Neural progenitor cell (in vitro differentiated cells): ENCODE measurements at regions not wholly inside any gene's neighbourhood (a gene's known extent, or its start where the extent isn't known, plus 50 kb on each side); places are given as distances from the start of the nearest gene placed in this dataset.

ENCODE experiments used
- DNase-seq: peaks from one replicate; pipeline ENCODE4 v3.0.0-alpha.2; 2016; ENCODE audit warnings: low spot score
- H2AFZ ChIP-seq: fragments of 200-600 bp; sonication (generic); replicated peaks from 2 replicates; pipeline ENCODE4 v1.6.1; 2016; ENCODE audit warnings: antibody characterized with exemption
- H3F3A ChIP-seq: fragments of 200-600 bp; sonication (generic); 2 replicates; pipeline ENCODE4 v1.6.1; 2016; ENCODE audit warnings: antibody characterized with exemption, low read depth
- H3K27ac ChIP-seq: fragments of 200-600 bp; sonication (generic); 2 replicates; pipeline ENCODE4 v1.5.1; 2016; ENCODE audit warnings: mild to moderate bottlenecking
- H3K27me3 ChIP-seq: fragments of 200-600 bp; sonication (generic); 2 replicates; pipeline ENCODE4 v1.6.1; 2016; ENCODE audit warnings: mild to moderate bottlenecking, moderate library complexity
- H3K36me3 ChIP-seq: fragments of 200-600 bp; sonication (generic); 2 replicates; pipeline ENCODE4 v1.5.1; 2016
- H3K4me1 ChIP-seq: fragments of 200-600 bp; sonication (generic); 2 replicates; pipeline ENCODE4 v1.6.1; 2016; ENCODE audit warnings: mixed run types
- H3K4me2 ChIP-seq: fragments of 200-600 bp; sonication (generic); 2 replicates; pipeline ENCODE4 v1.6.1; 2016
- H3K4me3 ChIP-seq: fragments of 200-600 bp; sonication (generic); 2 replicates; pipeline ENCODE4 v1.5.1; 2016
- H3K79me2 ChIP-seq: fragments of 200-600 bp; sonication (generic); 2 replicates; pipeline ENCODE4 v1.6.1; 2016; ENCODE audit warnings: low read depth
- H3K9ac ChIP-seq: fragments of 200-600 bp; sonication (generic); 2 replicates; pipeline ENCODE4 v1.6.1; 2016
- H3K9me3 ChIP-seq: fragments of 200-600 bp; sonication (generic); 2 replicates; pipeline ENCODE4 v1.5.1; 2016; ENCODE audit warnings: low read depth
- H4K20me1 ChIP-seq: fragments of 200-600 bp; sonication (generic); 2 replicates; pipeline ENCODE4 v1.6.1; 2016; ENCODE audit warnings: low read depth
- H3K27ac Mint-ChIP-seq: 3 replicates; pipeline ENCODE4 v1.8.0; 2021; ENCODE audit warnings: mixed read lengths
- H3K27me3 Mint-ChIP-seq: 2 replicates; pipeline ENCODE4 v1.8.0; 2022; ENCODE audit warnings: low read depth, mild to moderate bottlenecking, inconsistent platforms, moderate library complexity, mixed read lengths; ENCODE audit not compliant: insufficient read depth
- H3K36me3 Mint-ChIP-seq: 3 replicates; pipeline ENCODE4 v1.8.0; 2021; ENCODE audit warnings: mixed read lengths
- H3K4me1 Mint-ChIP-seq: 3 replicates; pipeline ENCODE4 v1.8.0; 2021; ENCODE audit warnings: mixed read lengths
- H3K4me3 Mint-ChIP-seq: 3 replicates; pipeline ENCODE4 v1.8.0; 2021; ENCODE audit warnings: mild to moderate bottlenecking, moderate library complexity, mixed read lengths
- H3K9me3 Mint-ChIP-seq: 3 replicates; pipeline ENCODE4 v1.8.0; 2020; ENCODE audit warnings: mixed read lengths
- CTCF ChIP-seq: fragments of 200-600 bp; sonication (generic); IDR thresholded peaks from 2 replicates; pipeline ENCODE4 v1.5.1; 2017; ENCODE audit warnings: antibody characterized with exemption, mild to moderate bottlenecking
- EZH2 ChIP-seq: fragments of 200-600 bp; sonication (generic); IDR thresholded peaks from 2 replicates; pipeline ENCODE4 v1.6.1; 2017; ENCODE audit warnings: antibody characterized with exemption, mild to moderate bottlenecking, moderate library complexity
- EZH2phosphoT487 ChIP-seq: fragments of 200-600 bp; sonication (generic); IDR thresholded peaks from 2 replicates; pipeline ENCODE4 v1.6.1; 2017; ENCODE audit warnings: antibody characterized with exemption

GRCh38 chr5:145236127-145236526, 599.0 kb downstream of the PRELID2 start:
- no peak overlapping the region for H3K4me3 ChIP-seq
- peaks cover 3% of the 10 kb centered on the region for H3K27me3 Mint-ChIP-seq
- H2AFZ ChIP-seq, result no peak overlapping the region
- TF ChIP-seq CTCF (no peak), EZH2phosphoT487 (no peak), EZH2 (no peak)
- H3K4me2 ChIP-seq, result no peak overlapping the region
- no peak for DNase-seq
- H3F3A ChIP-seq, result no peaks in the 10 kb centered on the region
- H3K9me3 Mint-ChIP-seq, result no peaks in the 10 kb centered on the region
- H3K27ac ChIP-seq, result no peak overlapping the region
- peaks cover 3% of the 10 kb centered on the region for H3K4me1 Mint-ChIP-seq
- no peak overlapping the region for H3K27ac Mint-ChIP-seq
- no peaks in the 10 kb centered on the region for H3K9me3 ChIP-seq
- H3K9ac ChIP-seq, result no peak overlapping the region
- H3K4me3 Mint-ChIP-seq, result no peak overlapping the region
- H3K36me3 Mint-ChIP-seq, result no peaks in the 10 kb centered on the region
- no peaks in the 10 kb centered on the region for H3K36me3 ChIP-seq
- H4K20me1 ChIP-seq, result no peaks in the 10 kb centered on the region
- no peaks in the 10 kb centered on the region for H3K27me3 ChIP-seq
- H3K4me1 ChIP-seq, result no peaks in the 10 kb centered on the region
- no peaks in the 10 kb centered on the region for H3K79me2 ChIP-seq

- Histone ChIP-seq H4K20me1 (no peaks in the 10 kb centered on the region), H3F3A (no peaks in the 10 kb centered on the region), H3K27me3 (no peaks in the 10 kb centered on the region), H3K4me1 (no peaks in the 10 kb centered on the region), H3K9me3 (no peaks in the 10 kb centered on the region), H3K4me3 (no peak overlapping the region), H3K79me2 (no peaks in the 10 kb centered on the region), H3K27ac (no peak overlapping the region), H3K36me3 (no peaks in the 10 kb centered on the region), H3K4me2 (no peak overlapping the region), H2AFZ (no peak overlapping the region), H3K9ac (no peak overlapping the region)
- Mint-ChIP-seq H3K27ac (no peak overlapping the region), H3K4me1 (peaks cover 3% of the 10 kb centered on the region), H3K4me3 (no peak overlapping the region), H3K36me3 (no peaks in the 10 kb centered on the region), H3K27me3 (peaks cover 3% of the 10 kb centered on the region), H3K9me3 (no peaks in the 10 kb centered on the region)
- TF ChIP-seq EZH2phosphoT487, result no peak
- no peak for TF ChIP-seq CTCF
- TF ChIP-seq EZH2, result no peak
- DNase-seq, result no peak
These were observed 601.7 kb downstream of the PRELID2 start for GRCh38 chr5:145233461-145233860.

GRCh38 chr5:145230781-145231180, 604.4 kb downstream of the PRELID2 start:
- Mint-ChIP-seq H3K4me1 (no peaks in the 10 kb centered on the region), H3K4me3 (no peak overlapping the region), H3K27me3 (no peaks in the 10 kb centered on the region), H3K27ac (no peak overlapping the region), H3K36me3 (no peaks in the 10 kb centered on the region), H3K9me3 (no peaks in the 10 kb centered on the region)
- Histone ChIP-seq H3K9ac (no peak overlapping the region), H3K4me1 (no peaks in the 10 kb centered on the region), H3K36me3 (no peaks in the 10 kb centered on the region), H3K79me2 (no peaks in the 10 kb centered on the region), H4K20me1 (no peaks in the 10 kb centered on the region), H3K4me3 (no peak overlapping the region), H3K27me3 (no peaks in the 10 kb centered on the region), H3K27ac (no peak overlapping the region), H3F3A (no peaks in the 10 kb centered on the region), H2AFZ (no peak overlapping the region), H3K9me3 (no peaks in the 10 kb centered on the region), H3K4me2 (no peak overlapping the region)
- TF ChIP-seq EZH2, result no peak
- no peak for TF ChIP-seq CTCF
- no peak for TF ChIP-seq EZH2phosphoT487
- no peak for DNase-seq

- no peaks in the 10 kb centered on the region for H3K9me3 ChIP-seq
- H3K27ac ChIP-seq, result no peak overlapping the region
- TF ChIP-seq EZH2phosphoT487, result no peak
- no peak for TF ChIP-seq EZH2
- no peak for TF ChIP-seq CTCF
- H3K27me3 ChIP-seq, result no peaks in the 10 kb centered on the region
- Mint-ChIP-seq H3K9me3 (no peaks in the 10 kb centered on the region), H3K4me3 (no peak overlapping the region), H3K27ac (no peak overlapping the region), H3K27me3 (no peaks in the 10 kb centered on the region), H3K4me1 (peaks cover 5% of the 10 kb centered on the region), H3K36me3 (no peaks in the 10 kb centered on the region)
- no peak overlapping the region for H3K4me2 ChIP-seq
- no peaks in the 10 kb centered on the region for H3K4me1 ChIP-seq
- no peak overlapping the region for H3K4me3 ChIP-seq
- no peaks in the 10 kb centered on the region for H4K20me1 ChIP-seq
- DNase-seq, result no peak
- H3F3A ChIP-seq, result no peaks in the 10 kb centered on the region
- no peak overlapping the region for H3K9ac ChIP-seq
- no peaks in the 10 kb centered on the region for H3K36me3 ChIP-seq
- no peak overlapping the region for H2AFZ ChIP-seq
- H3K79me2 ChIP-seq, result no peaks in the 10 kb centered on the region
These were observed 606.6 kb downstream of the PRELID2 start for GRCh38 chr5:145228564-145228963.
